Endothelial cell of umbilical vein (primary cell): ENCODE measurements at regions not wholly inside any gene's neighbourhood (a gene's known extent, or its start where the extent isn't known, plus 50 kb on each side); places are given as distances from the start of the nearest gene placed in this dataset.

Experiments used
- CTCF ChIP-seq, 2 donors: IDR thresholded peaks; 1 replicate in 1 of 2; 2 replicates in 1 of 2; pipeline ENCODE4 v1.5.1; 2011; ENCODE audit warnings: low read length in 2 of 2, mild to moderate bottlenecking in 2 of 2, moderate library complexity in 2 of 2, control low read depth in 1 of 2, inconsistent platforms in 1 of 2, low read depth in 1 of 2; ENCODE audit not compliant: insufficient read depth in 1 of 2; ENCODE audit errors: extremely low read depth in 1 of 2
- EZH2 ChIP-seq: IDR thresholded peaks from 2 replicates; pipeline ENCODE4 v1.6.1; 2012; ENCODE audit warnings: borderline replicate concordance, low read depth, mild to moderate bottlenecking, moderate library complexity, low read length, inconsistent platforms; ENCODE audit not compliant: severe bottlenecking
- FOS ChIP-seq: IDR thresholded peaks from 2 replicates; pipeline ENCODE4 v1.6.1; 2011; ENCODE audit warnings: mild to moderate bottlenecking, low read length, moderate library complexity, borderline replicate concordance; ENCODE audit not compliant: insufficient read depth
- JUN ChIP-seq: IDR thresholded peaks from 2 replicates; pipeline ENCODE4 v1.6.1; 2011; ENCODE audit warnings: borderline replicate concordance, low read depth; ENCODE audit not compliant: insufficient read length, insufficient read depth
- MYC ChIP-seq: IDR thresholded peaks from one replicate; pipeline ENCODE4 v1.6.1; 2011; ENCODE audit warnings: mild to moderate bottlenecking, low read depth, low read length
- POLR2A ChIP-seq: IDR thresholded peaks from 2 replicates; pipeline ENCODE4 v1.6.1; 2012; ENCODE audit warnings: low read depth, mild to moderate bottlenecking, control low read depth, low read length
- POLR2AphosphoS5 ChIP-seq: IDR thresholded peaks from 2 replicates; pipeline ENCODE4 v1.6.1; 2012; ENCODE audit warnings: low read depth, mild to moderate bottlenecking, control low read depth, low read length, moderate library complexity; ENCODE audit not compliant: insufficient read depth

- TF ChIP-seq MYC (no peak), POLR2A (no peak), POLR2AphosphoS5 (no peak), CTCF (IDR thresholded peaks at IDR 0.05; ENCODE audit: extremely low read depth in 1 of 2, insufficient read depth in 1 of 2, low read depth in 1 of 2, low read length in 2 of 2) (no peak), EZH2 (no peak), FOS (no peak), JUN (no peak)
Measured at GRCh38 chr1:56002231-56002630, 577.1 kb downstream of the PLPP3 start.
